ENCODE measurements at regions not wholly inside any gene's neighbourhood (a gene's known extent, or its start where the extent isn't known, plus 50 kb on each side); places are given as distances from the start of the nearest gene placed in this dataset.
"Not testable (repeated sequence)": the region's sequence is repeated elsewhere in the genome, so short reads cannot be mapped to it uniquely, and the experiment has no call there.

GRCh38 chrX:125152011-125152410 lies 167.7 kb upstream of the TEX13C start:
- TF ChIP-seq CTCF (IDR thresholded peaks at IDR 0.05; ENCODE audit: insufficient read depth, low read depth, low read length, missing control alignments) = no peak
- no peak overlapping the region for H3K4me3 ChIP-seq (ENCODE audit: low read depth, low read length)
- DNase-seq (ENCODE audit: low read depth) = no peak

- TF ChIP-seq CTCF (IDR thresholded peaks at IDR 0.05; ENCODE audit: insufficient read depth, low read depth, low read length, missing control alignments) = no peak
- H3K4me3 ChIP-seq (ENCODE audit: low read depth, low read length) = no peak overlapping the region
Measured at GRCh38 chrX:125153621-125154020, 166.1 kb upstream of the TEX13C start.

GRCh38 chrX:125154288-125155257 lies 165.1 kb upstream of the TEX13C start:
- not testable (repeated sequence) for H3K4me3 ChIP-seq (ENCODE audit: low read depth, low read length); DNase-seq (ENCODE audit: low read depth)

More at GRCh38 chrX:125153621-125154020, 166.1 kb upstream of the TEX13C start:
- DNase-seq (ENCODE audit: low read depth) = no peak

GRCh38 chrX:125155296-125156033 lies 164.2 kb upstream of the TEX13C start:
- DNase-seq (ENCODE audit: low read depth); H3K4me3 ChIP-seq (ENCODE audit: low read depth, low read length): not testable (repeated sequence)

GRCh38 chrX:125170459-125170858 lies 149.2 kb upstream of the TEX13C start:
- H3K4me3 ChIP-seq (ENCODE audit: low read depth, low read length) = no peak overlapping the region
- DNase-seq (ENCODE audit: low read depth) = no peak
- TF ChIP-seq CTCF (IDR thresholded peaks at IDR 0.05; ENCODE audit: insufficient read depth, low read depth, low read length, missing control alignments) = no peak

GRCh38 chrX:125172531-125172930 lies 147.1 kb upstream of the TEX13C start:
- no peak for TF ChIP-seq CTCF (IDR thresholded peaks at IDR 0.05; ENCODE audit: insufficient read depth, low read depth, low read length, missing control alignments)
- H3K4me3 ChIP-seq (ENCODE audit: low read depth, low read length) = no peak overlapping the region
- DNase-seq (ENCODE audit: low read depth) = no peak

- no peak for DNase-seq (ENCODE audit: low read depth)
- no peak overlapping the region for H3K4me3 ChIP-seq (ENCODE audit: low read depth, low read length)
- no peak for TF ChIP-seq CTCF (IDR thresholded peaks at IDR 0.05; ENCODE audit: insufficient read depth, low read depth, low read length, missing control alignments)
Measured at GRCh38 chrX:125175991-125176584, 143.6 kb upstream of the TEX13C start.

Measured in GM12865 (cell line).